Thoracic aorta (tissue), 2 donors: ENCODE measurements at regions not wholly inside any gene's neighbourhood (a gene's known extent, or its start where the extent isn't known, plus 50 kb on each side); places are given as distances from the start of the nearest gene placed in this dataset.

Experiments
- ATAC-seq: fragments of 150-250 bp; one replicate; pipeline ENCODE4 v1.8.0; 2017; ENCODE audit warnings: low read depth; ENCODE audit not compliant: insufficient number of reproducible peaks, low FRiP score
- DNase-seq: peaks from one replicate; pipeline ENCODE4 v3.0.0-alpha.2; 2020; ENCODE audit warnings: low spot score
- H3K27ac ChIP-seq, 2 donors: fragments of 200-600 bp; sonication (generic); 1 replicate in 1 of 2; 2 replicates in 1 of 2; pipeline ENCODE4 v1.5.1; 2016; ENCODE audit warnings: mild to moderate bottlenecking in 2 of 2, moderate library complexity in 2 of 2
- H3K27me3 ChIP-seq: fragments of 200-600 bp; sonication (generic); replicated peaks from 2 replicates; pipeline ENCODE4 v1.6.0; 2016; ENCODE audit warnings: mild to moderate bottlenecking; ENCODE audit not compliant: insufficient read depth
- H3K36me3 ChIP-seq: fragments of 200-600 bp; sonication (generic); one replicate; pipeline ENCODE4 v1.5.1; 2016
- H3K4me1 ChIP-seq, 2 donors: fragments of 200-600 bp; sonication (generic); 1 replicate in 1 of 2; 2 replicates in 1 of 2; pipeline versions ENCODE4 v1.5.1 to v1.6.0; 2016; ENCODE audit warnings: low read depth in 2 of 2, mild to moderate bottlenecking in 1 of 2; ENCODE audit not compliant: control insufficient read depth in 1 of 2
- H3K4me3 ChIP-seq: fragments of 200-600 bp; sonication (generic); 2 replicates; pipeline ENCODE4 v1.5.1; 2016; ENCODE audit warnings: mild to moderate bottlenecking
- H3K9me3 ChIP-seq: fragments of 200-600 bp; sonication (generic); 2 replicates; pipeline ENCODE4 v1.5.1; 2016
- CTCF ChIP-seq: fragments of 200-600 bp; sonication (generic); IDR thresholded peaks from one replicate; pipeline ENCODE4 v1.5.1; 2019; ENCODE audit warnings: antibody characterized with exemption

- DNase-seq = no peak
- no peak overlapping the region for H3K27ac ChIP-seq
- ATAC-seq = no peak
- no peaks in the 10 kb centered on the region for H3K9me3 ChIP-seq
- H3K36me3 ChIP-seq = no peaks in the 10 kb centered on the region
- no peaks in the 10 kb centered on the region for H3K4me1 ChIP-seq
- no peak for TF ChIP-seq CTCF
- H3K27me3 ChIP-seq = no peaks in the 10 kb centered on the region
- no peak overlapping the region for H3K4me3 ChIP-seq
Observed at GRCh38 chr10:128418819-128419218, 292.6 kb upstream of the MKI67 start.

- no peak overlapping the region for H3K27ac ChIP-seq
- H3K36me3 ChIP-seq = no peaks in the 10 kb centered on the region
- H3K4me1 ChIP-seq = no peaks in the 10 kb centered on the region
- ATAC-seq (no peak), DNase-seq (no peak)
- no peaks in the 10 kb centered on the region for H3K9me3 ChIP-seq
- no peak for TF ChIP-seq CTCF
- no peaks in the 10 kb centered on the region for H3K27me3 ChIP-seq
- H3K4me3 ChIP-seq = no peak overlapping the region
Observed at GRCh38 chr10:128419466-128420019, 293.3 kb upstream of the MKI67 start.

DNA sequence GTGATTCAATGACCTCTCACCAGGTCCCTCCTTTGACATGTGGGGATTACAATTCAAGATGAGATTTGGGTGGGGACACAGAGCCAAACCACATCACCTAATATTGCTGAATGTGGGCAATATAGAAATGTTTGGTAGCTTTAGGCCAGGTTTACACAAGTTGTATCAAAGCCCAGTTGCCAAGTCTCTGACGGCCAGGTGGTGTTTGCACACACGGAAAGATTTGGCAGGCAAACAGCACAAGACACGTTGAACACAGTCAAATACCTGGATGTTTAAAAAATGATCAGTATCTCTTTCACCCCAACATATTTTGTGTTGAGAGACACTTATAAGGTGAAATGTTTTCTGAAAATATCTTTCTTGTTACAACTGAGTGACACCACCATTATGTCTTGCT lies 294.4 kb upstream of the MKI67 start:
- Histone ChIP-seq H3K27me3 (no peaks in the 10 kb centered on the region), H3K9me3 (no peaks in the 10 kb centered on the region), H3K36me3 (no peaks in the 10 kb centered on the region), H3K4me3 (no peak overlapping the region), H3K27ac (no peak overlapping the region), H3K4me1 (no peaks in the 10 kb centered on the region)
- no peak for DNase-seq
- ATAC-seq = no peak
- TF ChIP-seq CTCF = no peak

- DNase-seq = no peak
- TF ChIP-seq CTCF = no peak
Observed at GRCh38 chr10:128421371-128422160, 295.3 kb upstream of the MKI67 start.

GRCh38 chr10:128422190-128422589 lies 296.0 kb upstream of the MKI67 start:
- no peak for DNase-seq
- Histone ChIP-seq H3K27ac (no peak overlapping the region), H3K36me3 (no peaks in the 10 kb centered on the region), H3K4me3 (no peak overlapping the region), H3K27me3 (no peaks in the 10 kb centered on the region), H3K9me3 (no peaks in the 10 kb centered on the region), H3K4me1 (no peaks in the 10 kb centered on the region)
- ATAC-seq = no peak
- no peak for TF ChIP-seq CTCF

More at GRCh38 chr10:128421371-128422160, 295.3 kb upstream of the MKI67 start:
- H3K27ac ChIP-seq = no peak overlapping the region
- no peaks in the 10 kb centered on the region for H3K4me1 ChIP-seq
- H3K27me3 ChIP-seq = no peaks in the 10 kb centered on the region
- ATAC-seq = no peak
- no peaks in the 10 kb centered on the region for H3K9me3 ChIP-seq
- H3K4me3 ChIP-seq = no peak overlapping the region
- H3K36me3 ChIP-seq = no peaks in the 10 kb centered on the region
